ENCODE measurements at regions not wholly inside any gene's neighbourhood (a gene's known extent, or its start where the extent isn't known, plus 50 kb on each side); places are given as distances from the start of the nearest gene placed in this dataset.
A peak's percentile ranks its signal among the peaks of the same experiment; 100 is the strongest.

- no peak overlapping the region for H3K4me3 ChIP-seq
- no peak overlapping the region for H2AFZ ChIP-seq
- no peaks in the 10 kb centered on the region for H4K20me1 ChIP-seq (ENCODE audit: insufficient read depth, poor library complexity, severe bottlenecking)
- TF ChIP-seq EZH2phosphoT487 (IDR thresholded peaks at IDR 0.05; ENCODE audit: low read depth, severe bottlenecking, unreplicated experiment): no peak
- no peaks in the 10 kb centered on the region for H3K79me2 ChIP-seq
- no peak for DNase-seq (ENCODE audit: low spot score)
- no peaks in the 10 kb centered on the region for H3K9me2 ChIP-seq (replicated peaks; ENCODE audit: insufficient read depth)
- no peaks in the 10 kb centered on the region for H3K36me3 ChIP-seq (replicated peaks; ENCODE audit: insufficient read depth, low read depth)
- no peaks in the 10 kb centered on the region for H3K27me3 ChIP-seq
- 73% methylated on average over 2 of the region's 2 CpGs for WGBS (ENCODE audit: low lambda C conversion rate, missing lambda C conversion rate)
- no peaks in the 10 kb centered on the region for H3K4me1 ChIP-seq (ENCODE audit: insufficient read depth)
- no peak overlapping the region for H3K27ac ChIP-seq
- no peaks in the 10 kb centered on the region for H3K9me3 ChIP-seq (ENCODE audit: low read depth)
- H3K4me2 ChIP-seq: no peak overlapping the region
These were observed 101.4 kb upstream of the PIK3CG start for GRCh38 chr7:106763717-106764116.

- no peaks in the 10 kb centered on the region for H3K9me3 ChIP-seq (ENCODE audit: low read depth)
- no peaks in the 10 kb centered on the region for H3K36me3 ChIP-seq (replicated peaks; ENCODE audit: insufficient read depth, low read depth)
- no peaks in the 10 kb centered on the region for H3K27me3 ChIP-seq
- H3K4me2 ChIP-seq: no peak overlapping the region
- H3K79me2 ChIP-seq: no peaks in the 10 kb centered on the region
- 89% methylated on average over 5 of the region's 5 CpGs for WGBS (ENCODE audit: low lambda C conversion rate, missing lambda C conversion rate)
- TF ChIP-seq EZH2 (IDR thresholded peaks at IDR 0.05; ENCODE audit: borderline replicate concordance) (no peak), CTCF (IDR thresholded peaks at IDR 0.05; ENCODE audit: poor library complexity) (no peak), EZH2phosphoT487 (IDR thresholded peaks at IDR 0.05; ENCODE audit: low read depth, severe bottlenecking, unreplicated experiment) (no peak)
- no peak overlapping the region for H3K27ac ChIP-seq
- no peak overlapping the region for H2AFZ ChIP-seq
- H4K20me1 ChIP-seq (ENCODE audit: insufficient read depth, poor library complexity, severe bottlenecking): no peaks in the 10 kb centered on the region
- no peak overlapping the region for H3K4me3 ChIP-seq
- no peaks in the 10 kb centered on the region for H3K4me1 ChIP-seq (ENCODE audit: insufficient read depth)
- no peaks in the 10 kb centered on the region for H3K9me2 ChIP-seq (replicated peaks; ENCODE audit: insufficient read depth)
- no peak for DNase-seq (ENCODE audit: low spot score)
These were observed 99.2 kb upstream of the PIK3CG start for GRCh38 chr7:106765727-106766355.

GRCh38 chr7:106766551-106766950 is 98.5 kb upstream of the PIK3CG start:
- no peaks in the 10 kb centered on the region for H3K27me3 ChIP-seq
- no peaks in the 10 kb centered on the region for H3K9me3 ChIP-seq (ENCODE audit: low read depth)
- no peaks in the 10 kb centered on the region for H3K36me3 ChIP-seq (replicated peaks; ENCODE audit: insufficient read depth, low read depth)
- H3K4me1 ChIP-seq (ENCODE audit: insufficient read depth): no peaks in the 10 kb centered on the region
- H3K4me3 ChIP-seq: no peak overlapping the region
- H3K79me2 ChIP-seq: no peaks in the 10 kb centered on the region
- no peaks in the 10 kb centered on the region for H4K20me1 ChIP-seq (ENCODE audit: insufficient read depth, poor library complexity, severe bottlenecking)
- no peak overlapping the region for H3K27ac ChIP-seq
- H3K4me2 ChIP-seq: no peak overlapping the region
- H3K9me2 ChIP-seq (replicated peaks; ENCODE audit: insufficient read depth): no peaks in the 10 kb centered on the region
- no peak for DNase-seq (ENCODE audit: low spot score)
- TF ChIP-seq EZH2 (IDR thresholded peaks at IDR 0.05; ENCODE audit: borderline replicate concordance) (no peak), EZH2phosphoT487 (IDR thresholded peaks at IDR 0.05; ENCODE audit: low read depth, severe bottlenecking, unreplicated experiment) (no peak)
- WGBS (ENCODE audit: low lambda C conversion rate, missing lambda C conversion rate): 33% methylated on average over 2 of the region's 2 CpGs
- no peak overlapping the region for H2AFZ ChIP-seq

- no peaks in the 10 kb centered on the region for H3K4me1 ChIP-seq (ENCODE audit: insufficient read depth)
- TF ChIP-seq CTCF (IDR thresholded peaks at IDR 0.05; ENCODE audit: poor library complexity) (no peak), EZH2phosphoT487 (IDR thresholded peaks at IDR 0.05; ENCODE audit: low read depth, severe bottlenecking, unreplicated experiment) (no peak), EZH2 (IDR thresholded peaks at IDR 0.05; ENCODE audit: borderline replicate concordance) (no peak)
- no peak overlapping the region for H3K4me3 ChIP-seq
- no peaks in the 10 kb centered on the region for H3K9me3 ChIP-seq (ENCODE audit: low read depth)
- DNase-seq (ENCODE audit: low spot score): no peak
- no peak overlapping the region for H3K4me2 ChIP-seq
- peak overlapping the region; percentile 37 for H2AFZ ChIP-seq
- H3K27ac ChIP-seq: no peak overlapping the region
- WGBS (ENCODE audit: low lambda C conversion rate, missing lambda C conversion rate): 51% methylated on average over 3 of the region's 3 CpGs
- H3K79me2 ChIP-seq: no peaks in the 10 kb centered on the region
- H3K27me3 ChIP-seq: no peaks in the 10 kb centered on the region
- no peaks in the 10 kb centered on the region for H4K20me1 ChIP-seq (ENCODE audit: insufficient read depth, poor library complexity, severe bottlenecking)
- H3K36me3 ChIP-seq (replicated peaks; ENCODE audit: insufficient read depth, low read depth): no peaks in the 10 kb centered on the region
- no peaks in the 10 kb centered on the region for H3K9me2 ChIP-seq (replicated peaks; ENCODE audit: insufficient read depth)
These were observed 98.0 kb upstream of the PIK3CG start for GRCh38 chr7:106767078-106767477.
